Astrocyte (in vitro differentiated cells and primary cell): ENCODE measurements at regions not wholly inside any gene's neighbourhood (a gene's known extent, or its start where the extent isn't known, plus 50 kb on each side); places are given as distances from the start of the nearest gene placed in this dataset.
"Not testable (repeated sequence)": the region's sequence is repeated elsewhere in the genome, so short reads cannot be mapped to it uniquely, and the experiment has no call there.

Experiments
- CTCF ChIP-seq: IDR thresholded peaks from 2 replicates; pipeline ENCODE4 v1.5.1; 2011; ENCODE audit warnings: low read depth, mild to moderate bottlenecking, inconsistent platforms, low read length, moderate library complexity; ENCODE audit not compliant: insufficient read depth
- EZH2 ChIP-seq: IDR thresholded peaks from 2 replicates; pipeline ENCODE4 v1.6.1; 2012; ENCODE audit warnings: mild to moderate bottlenecking, low read length, inconsistent platforms; ENCODE audit not compliant: insufficient read depth

DNA sequence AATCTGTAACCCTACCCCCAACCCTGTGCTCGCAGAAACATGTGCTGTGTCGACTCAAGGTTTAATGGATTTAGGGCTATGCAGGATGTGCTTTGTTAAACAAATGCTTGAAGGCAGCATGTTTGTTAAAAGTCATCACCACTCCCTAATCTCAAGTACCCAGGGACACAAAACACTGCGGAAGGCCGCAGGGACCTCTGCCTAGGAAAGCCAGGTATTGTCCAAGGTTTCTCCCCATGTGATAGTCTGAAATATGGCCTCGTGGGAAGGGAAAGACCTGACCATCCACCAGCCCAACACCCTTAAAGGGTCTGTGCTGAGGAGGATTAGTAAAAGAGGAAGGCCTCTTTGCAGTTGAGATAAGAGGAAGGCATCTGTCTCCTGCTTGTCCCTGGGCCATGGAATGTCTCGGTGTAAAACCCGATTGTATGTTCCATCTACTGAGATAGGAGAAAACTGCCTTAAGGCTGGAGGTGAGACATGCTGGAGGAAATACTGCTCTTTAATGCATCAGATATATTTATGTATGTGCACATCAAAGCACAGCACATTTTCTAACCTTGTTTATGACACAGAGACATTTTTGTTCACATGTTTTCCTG, 94.4 kb downstream of the LSM3 start:
- not testable (repeated sequence) for TF ChIP-seq CTCF, EZH2
